PC-3 (cell line): ENCODE measurements at regions not wholly inside any gene's neighbourhood (a gene's known extent, or its start where the extent isn't known, plus 50 kb on each side); places are given as distances from the start of the nearest gene placed in this dataset.

ENCODE experiments used
- ATAC-seq: fragments of 200-7000 bp; cut with Tn5 transposase; 2 replicates; pipeline ENCODE4 v1.9.1; 2020; ENCODE audit warnings: mild to moderate bottlenecking, moderate library complexity
- BruUV-seq: library from RNA; stranded (reverse); fragments of 400-500 nt; replicated peaks from 2 replicates; lab custom pipeline; 2021; lab: Mats Ljungman, UMichigan
- CTCF ChIA-PET: fragments of 300-600 bp; sonication (Branson Sonifier 250); formaldehyde crosslinking; loops from one replicate; lab custom pipeline; 2022; ENCODE audit warnings: antibody characterized with exemption; lab: Charles Lee
- POLR2A ChIA-PET: fragments of 300-600 bp; sonication (Branson Sonifier 250); formaldehyde crosslinking; loops from one replicate; lab custom pipeline; 2022; ENCODE audit warnings: antibody characterized with exemption; ENCODE audit not compliant: unreplicated experiment; lab: Charles Lee
- DNase-seq: peaks from one replicate; pipeline ENCODE4 v3.0.0-alpha.2; 2015
- H2AFZ ChIP-seq: fragments of 300-600 bp; sonication (generic); 2 replicates; pipeline ENCODE4 v1.6.0; 2016; ENCODE audit warnings: antibody characterized with exemption, low read length
- H3F3A ChIP-seq: fragments of 300-600 bp; sonication (generic); one replicate; pipeline ENCODE4 v1.6.0; 2017; ENCODE audit warnings: antibody characterized with exemption, low read length, control low read depth, mild to moderate bottlenecking; ENCODE audit not compliant: unreplicated experiment
- H3K27ac ChIP-seq: fragments of 300-600 bp; sonication (generic); 2 replicates; pipeline ENCODE4 v1.5.1; 2016; ENCODE audit warnings: mild to moderate bottlenecking, low read length
- H3K27me3 ChIP-seq: fragments of 300-600 bp; sonication (generic); 2 replicates; pipeline ENCODE4 v1.6.1; 2016; ENCODE audit warnings: low read length, mixed read lengths
- H3K36me3 ChIP-seq: fragments of 300-600 bp; sonication (generic); 2 replicates; pipeline ENCODE4 v1.6.1; 2016; ENCODE audit warnings: low read depth, mixed run types, low read length, mixed read lengths
- H3K4me1 ChIP-seq: fragments of 300-600 bp; sonication (generic); 2 replicates; pipeline ENCODE4 v1.5.1; 2016; ENCODE audit warnings: low read length; ENCODE audit not compliant: insufficient read depth
- H3K4me2 ChIP-seq: fragments of 300-600 bp; sonication (generic); 2 replicates; pipeline ENCODE4 v1.6.0; 2016; ENCODE audit warnings: low read length
- H3K4me3 ChIP-seq: fragments of 300-600 bp; sonication (generic); 2 replicates; pipeline ENCODE4 v1.5.1; 2016; ENCODE audit warnings: mild to moderate bottlenecking, low read length, mixed read lengths
- H3K79me2 ChIP-seq: fragments of 300-600 bp; sonication (generic); 2 replicates; pipeline ENCODE4 v1.6.1; 2017; ENCODE audit warnings: low read length, mixed read lengths
- H3K9ac ChIP-seq: fragments of 300-600 bp; sonication (generic); 2 replicates; pipeline ENCODE4 v1.6.0; 2016; ENCODE audit warnings: mild to moderate bottlenecking, low read length
- H3K9me2 ChIP-seq: fragments of 300-600 bp; sonication (generic); replicated peaks from 2 replicates; pipeline ENCODE4 v1.6.1; 2016; ENCODE audit warnings: mixed run types, low read length, mixed read lengths
- H3K9me3 ChIP-seq: fragments of 300-600 bp; sonication (generic); 2 replicates; pipeline ENCODE4 v1.6.1; 2016; ENCODE audit warnings: low read length, mixed read lengths
- H4K20me1 ChIP-seq: fragments of 300-600 bp; sonication (generic); 2 replicates; pipeline ENCODE4 v1.6.1; 2016; ENCODE audit warnings: low read length, mixed read lengths
- EZH2 ChIP-seq: fragments of 300-600 bp; sonication (generic); IDR thresholded peaks from one replicate; pipeline ENCODE4 v1.6.1; 2017; ENCODE audit warnings: antibody characterized with exemption, mild to moderate bottlenecking, low read length; ENCODE audit not compliant: unreplicated experiment
- EZH2phosphoT487 ChIP-seq: fragments of 300-600 bp; sonication (generic); IDR thresholded peaks from 2 replicates; pipeline ENCODE4 v1.6.1; 2018; ENCODE audit warnings: mild to moderate bottlenecking, antibody characterized with exemption, low read length, borderline replicate concordance
- intact Hi-C: fragments of 100-400 bp; cut with micrococcal nuclease; formaldehyde crosslinking; loops from 2 replicates; pipeline ENCODE4 v1.9.0; 2023
- TF ChIP-seq, protein P1 (sequence below): fragments of 300-600 bp; sonication (generic); conservative IDR thresholded peaks from 2 replicates; pipeline ENCODE4 v1.5.1; 2017; ENCODE audit warnings: antibody characterized with exemption, low read depth, mild to moderate bottlenecking, low read length

- ChIA-PET POLR2A (no interaction called here), CTCF (no interaction called here)
- Histone ChIP-seq H3K9ac (no peak overlapping the region), H3K79me2 (no peaks in the 10 kb centered on the region), H3K9me3 (no peaks in the 10 kb centered on the region), H4K20me1 (no peaks in the 10 kb centered on the region), H3K27me3 (no peaks in the 10 kb centered on the region), H3K36me3 (no peaks in the 10 kb centered on the region), H3K4me2 (no peak overlapping the region), H3K9me2 (no peaks in the 10 kb centered on the region), H3K4me1 (no peaks in the 10 kb centered on the region), H3K27ac (no peak overlapping the region), H3F3A (no peaks in the 10 kb centered on the region), H2AFZ (no peak overlapping the region), H3K4me3 (no peak overlapping the region)
- TF ChIP-seq EZH2phosphoT487, result no peak
- TF ChIP-seq EZH2, result no peak
- TF ChIP-seq, protein P1, sequence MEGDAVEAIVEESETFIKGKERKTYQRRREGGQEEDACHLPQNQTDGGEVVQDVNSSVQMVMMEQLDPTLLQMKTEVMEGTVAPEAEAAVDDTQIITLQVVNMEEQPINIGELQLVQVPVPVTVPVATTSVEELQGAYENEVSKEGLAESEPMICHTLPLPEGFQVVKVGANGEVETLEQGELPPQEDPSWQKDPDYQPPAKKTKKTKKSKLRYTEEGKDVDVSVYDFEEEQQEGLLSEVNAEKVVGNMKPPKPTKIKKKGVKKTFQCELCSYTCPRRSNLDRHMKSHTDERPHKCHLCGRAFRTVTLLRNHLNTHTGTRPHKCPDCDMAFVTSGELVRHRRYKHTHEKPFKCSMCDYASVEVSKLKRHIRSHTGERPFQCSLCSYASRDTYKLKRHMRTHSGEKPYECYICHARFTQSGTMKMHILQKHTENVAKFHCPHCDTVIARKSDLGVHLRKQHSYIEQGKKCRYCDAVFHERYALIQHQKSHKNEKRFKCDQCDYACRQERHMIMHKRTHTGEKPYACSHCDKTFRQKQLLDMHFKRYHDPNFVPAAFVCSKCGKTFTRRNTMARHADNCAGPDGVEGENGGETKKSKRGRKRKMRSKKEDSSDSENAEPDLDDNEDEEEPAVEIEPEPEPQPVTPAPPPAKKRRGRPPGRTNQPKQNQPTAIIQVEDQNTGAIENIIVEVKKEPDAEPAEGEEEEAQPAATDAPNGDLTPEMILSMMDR, result no peak
- ATAC-seq (no peak), DNase-seq (no peak)
- BruUV-seq, result no TSS peak
- intact Hi-C loops, result no loop called here
Measured at GRCh38 chr11:127873478-127873877, 713.9 kb downstream of the ETS1 start.

DNA sequence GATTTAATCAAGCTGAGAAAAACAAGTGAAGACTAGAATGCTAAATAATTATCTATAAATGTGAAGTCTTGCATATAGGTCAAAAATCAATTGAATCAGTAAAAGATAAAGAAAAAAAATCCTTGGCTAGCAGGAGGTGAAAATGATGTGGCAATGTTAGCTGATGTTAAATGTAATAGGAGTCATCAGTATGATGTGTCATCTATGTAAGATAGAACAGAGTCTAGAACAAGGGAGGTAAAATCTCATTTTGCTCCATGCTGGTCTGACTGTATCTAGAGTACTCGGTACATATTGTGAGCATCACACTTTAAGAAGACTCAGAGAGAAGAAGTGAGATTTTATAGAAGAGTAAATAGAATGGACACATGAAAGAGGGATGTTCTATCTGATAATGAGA, 721.2 kb downstream of the ETS1 start:
- no peak overlapping the region for H3K9ac ChIP-seq
- H3K79me2 ChIP-seq, result no peaks in the 10 kb centered on the region
- no peaks in the 10 kb centered on the region for H3K9me3 ChIP-seq
- no peaks in the 10 kb centered on the region for H3K9me2 ChIP-seq
- intact Hi-C loops, result no loop called here
- no peaks in the 10 kb centered on the region for H3F3A ChIP-seq
- H2AFZ ChIP-seq, result no peak overlapping the region
- H3K36me3 ChIP-seq, result no peaks in the 10 kb centered on the region
- BruUV-seq, result no TSS peak
- H3K4me2 ChIP-seq, result no peak overlapping the region
- H3K4me1 ChIP-seq, result no peaks in the 10 kb centered on the region
- no peaks in the 10 kb centered on the region for H4K20me1 ChIP-seq
- no peak for TF ChIP-seq EZH2phosphoT487
- TF ChIP-seq, protein P1, result no peak
- no peak for TF ChIP-seq EZH2
- no peak overlapping the region for H3K27ac ChIP-seq
- POLR2A ChIA-PET, result no interaction called here
- no peaks in the 10 kb centered on the region for H3K27me3 ChIP-seq
- no peak for ATAC-seq
- CTCF ChIA-PET, result no interaction called here
- no peak overlapping the region for H3K4me3 ChIP-seq
- DNase-seq, result no peak

DNA sequence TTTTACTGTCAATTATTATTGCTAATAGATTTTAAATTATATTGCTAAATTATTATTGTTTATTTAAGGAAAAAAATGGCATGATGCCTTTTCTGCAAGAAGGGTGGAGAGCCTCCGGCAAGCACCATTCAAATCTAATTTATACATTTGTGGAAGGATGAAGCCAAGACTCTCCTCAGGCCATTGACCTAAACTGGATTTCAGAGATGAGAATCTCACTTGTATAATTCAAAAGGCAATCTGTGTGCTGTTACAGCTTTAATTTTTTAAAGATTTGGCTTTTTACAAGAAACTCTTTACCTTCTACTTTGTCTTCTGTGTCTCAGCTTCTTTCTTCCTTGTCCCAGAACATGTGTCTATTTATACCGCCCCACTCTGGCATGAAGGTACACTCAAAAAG, 722.5 kb downstream of the ETS1 start:
- TF ChIP-seq EZH2phosphoT487, result no peak
- TF ChIP-seq, protein P1, result no peak
- TF ChIP-seq EZH2, result no peak
- Histone ChIP-seq H4K20me1 (no peaks in the 10 kb centered on the region), H3K9ac (no peak overlapping the region), H3K27ac (no peak overlapping the region), H3K27me3 (no peaks in the 10 kb centered on the region), H3F3A (no peaks in the 10 kb centered on the region), H2AFZ (no peak overlapping the region), H3K4me2 (no peak overlapping the region), H3K4me1 (no peaks in the 10 kb centered on the region), H3K79me2 (no peaks in the 10 kb centered on the region), H3K9me3 (no peaks in the 10 kb centered on the region), H3K4me3 (no peak overlapping the region), H3K36me3 (no peaks in the 10 kb centered on the region), H3K9me2 (no peaks in the 10 kb centered on the region)
- POLR2A ChIA-PET, result no interaction called here
- intact Hi-C loops, result no loop called here
- CTCF ChIA-PET, result no interaction called here
- no peak for ATAC-seq
- DNase-seq, result no peak
- no TSS peak for BruUV-seq
